Loucy (cell line): ENCODE measurements at regions not wholly inside any gene's neighbourhood (a gene's known extent, or its start where the extent isn't known, plus 50 kb on each side); places are given as distances from the start of the nearest gene placed in this dataset.

ENCODE experiments used
- H2AFZ ChIP-seq: fragments of 200-600 bp; sonication (generic); 2 replicates; pipeline ENCODE4 v1.6.0; 2016; ENCODE audit warnings: antibody characterized with exemption, mild to moderate bottlenecking, low read length, moderate library complexity
- H3F3A ChIP-seq: fragments of 200-600 bp; 2 replicates; pipeline ENCODE4 v1.6.0; 2016; ENCODE audit warnings: antibody characterized with exemption, low read depth, mild to moderate bottlenecking
- H3K27me3 ChIP-seq: fragments of 200-600 bp; sonication (generic); 2 replicates; pipeline ENCODE4 v1.6.1; 2014; ENCODE audit warnings: low read length, mild to moderate bottlenecking; ENCODE audit not compliant: insufficient read depth, poor library complexity, severe bottlenecking
- H3K36me3 ChIP-seq: fragments of 200-600 bp; sonication (generic); 2 replicates; pipeline ENCODE4 v1.6.1; 2016; ENCODE audit warnings: low read length; ENCODE audit not compliant: insufficient read depth
- H3K4me1 ChIP-seq: fragments of 200-600 bp; sonication (generic); 2 replicates; pipeline ENCODE4 v1.5.1; 2014; ENCODE audit warnings: low read length, mild to moderate bottlenecking; ENCODE audit not compliant: insufficient read depth, poor library complexity, severe bottlenecking
- H3K4me2 ChIP-seq: fragments of 200-600 bp; sonication (generic); 2 replicates; pipeline ENCODE4 v1.6.0; 2014; ENCODE audit warnings: antibody characterized with exemption, low read length, low read depth, mild to moderate bottlenecking; ENCODE audit not compliant: poor library complexity, severe bottlenecking
- H3K4me3 ChIP-seq: fragments of 200-600 bp; sonication (generic); 2 replicates; pipeline ENCODE4 v1.5.1; 2014; ENCODE audit warnings: low read length, mild to moderate bottlenecking, mixed read lengths; ENCODE audit not compliant: poor library complexity, severe bottlenecking
- H3K79me2 ChIP-seq: fragments of 200-600 bp; sonication (generic); 2 replicates; pipeline ENCODE4 v1.6.1; 2014; ENCODE audit warnings: low read length; ENCODE audit not compliant: insufficient read depth
- H3K9ac ChIP-seq: fragments of 200-600 bp; sonication (generic); 2 replicates; pipeline ENCODE4 v1.6.0; 2014; ENCODE audit warnings: mild to moderate bottlenecking, low read depth, low read length, moderate library complexity; ENCODE audit not compliant: poor library complexity, severe bottlenecking
- H3K9me2 ChIP-seq: fragments of 200-600 bp; sonication (generic); replicated peaks from 2 replicates; pipeline ENCODE4 v1.6.1; 2016; ENCODE audit warnings: low read depth, low read length, mixed read lengths
- H3K9me3 ChIP-seq: fragments of 200-600 bp; sonication (generic); 2 replicates; pipeline ENCODE4 v1.6.1; 2014; ENCODE audit warnings: mild to moderate bottlenecking, antibody characterized with exemption, low read length, low read depth; ENCODE audit not compliant: insufficient read depth
- H4K20me1 ChIP-seq: fragments of 200-600 bp; sonication (generic); 2 replicates; pipeline ENCODE4 v1.6.0; 2014; ENCODE audit warnings: antibody characterized with exemption, low read length, mild to moderate bottlenecking; ENCODE audit not compliant: insufficient read depth, poor library complexity, severe bottlenecking
- CTCF ChIP-seq: fragments of 200-600 bp; sonication (generic); conservative IDR thresholded peaks from 2 replicates; pipeline ENCODE4 v1.5.1; 2014; ENCODE audit warnings: mild to moderate bottlenecking, antibody characterized with exemption, low read length
- EZH2phosphoT487 ChIP-seq: fragments of 200-600 bp; IDR thresholded peaks from 2 replicates; pipeline ENCODE4 v1.6.1; 2018; ENCODE audit warnings: antibody characterized with exemption, mild to moderate bottlenecking, moderate library complexity, borderline replicate concordance

DNA sequence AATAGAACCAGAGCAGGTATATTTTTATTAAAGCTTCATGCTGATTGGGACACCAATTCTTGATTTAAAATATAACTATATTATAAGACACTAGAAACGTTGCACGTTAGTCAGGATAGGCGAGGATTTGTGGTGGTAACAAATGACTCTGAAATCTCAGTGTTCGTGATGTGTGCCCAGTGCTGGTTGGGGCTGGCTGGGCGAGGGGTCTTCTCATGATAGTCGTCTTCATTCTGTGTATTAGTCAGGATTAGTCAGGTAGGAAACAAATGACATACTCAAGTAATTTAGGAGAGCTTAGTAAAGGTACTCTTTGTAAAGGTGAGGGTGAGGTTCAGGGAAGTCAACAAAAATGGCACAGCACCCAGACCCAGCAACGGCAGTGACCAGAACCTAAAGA is 73.9 kb upstream of the HIF1A start:
- TF ChIP-seq EZH2phosphoT487 (no peak), CTCF (no peak)
- Histone ChIP-seq H3K4me2 (no peak overlapping the region), H3F3A (no peaks in the 10 kb centered on the region), H3K79me2 (no peaks in the 10 kb centered on the region), H3K9me2 (no peaks in the 10 kb centered on the region), H4K20me1 (no peaks in the 10 kb centered on the region), H3K36me3 (no peaks in the 10 kb centered on the region), H3K9ac (no peak overlapping the region), H3K4me1 (peaks cover 4% of the 10 kb centered on the region), H3K9me3 (no peaks in the 10 kb centered on the region), H2AFZ (no peak overlapping the region), H3K4me3 (no peak overlapping the region), H3K27me3 (no peaks in the 10 kb centered on the region)

DNA sequence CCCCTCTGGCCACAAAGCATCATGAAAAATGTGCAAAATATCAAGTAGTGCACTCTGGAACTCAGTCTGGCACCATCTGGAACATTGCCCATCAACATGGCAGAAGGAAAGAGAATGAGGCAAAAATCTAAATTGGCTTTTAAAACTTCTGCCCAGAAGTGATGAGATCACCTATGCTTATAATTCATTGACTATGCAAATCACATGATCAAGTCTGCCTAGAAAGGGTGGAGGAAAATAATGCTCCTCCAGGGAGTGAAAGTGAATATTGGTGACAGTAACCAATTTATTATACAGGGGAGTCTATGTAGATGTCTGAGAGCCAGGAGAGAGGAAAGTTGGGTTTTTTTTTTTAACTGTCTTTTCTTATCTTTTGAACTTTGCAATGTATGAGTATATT is 73.3 kb upstream of the HIF1A start:
- no peak overlapping the region for H3K9ac ChIP-seq
- TF ChIP-seq EZH2phosphoT487 (no peak), CTCF (no peak)

GRCh38 chr14:61623927-61624326 is 71.4 kb upstream of the HIF1A start:
- H3K9me2 ChIP-seq, result no peaks in the 10 kb centered on the region
- no peaks in the 10 kb centered on the region for H3K79me2 ChIP-seq
- H3K36me3 ChIP-seq, result no peaks in the 10 kb centered on the region
- H3K9ac ChIP-seq, result no peak overlapping the region
- TF ChIP-seq CTCF, result no peak
- TF ChIP-seq EZH2phosphoT487, result no peak
- H3F3A ChIP-seq, result no peaks in the 10 kb centered on the region
- no peak overlapping the region for H3K4me3 ChIP-seq
- H3K9me3 ChIP-seq, result no peaks in the 10 kb centered on the region
- H2AFZ ChIP-seq, result no peak overlapping the region
- H3K27me3 ChIP-seq, result no peaks in the 10 kb centered on the region
- H3K4me2 ChIP-seq, result no peak overlapping the region
- H4K20me1 ChIP-seq, result no peaks in the 10 kb centered on the region
- no peaks in the 10 kb centered on the region for H3K4me1 ChIP-seq

More for the DNA sequence above, 73.3 kb upstream of the HIF1A start:
- H4K20me1 ChIP-seq, result no peaks in the 10 kb centered on the region
- H3K4me2 ChIP-seq, result no peak overlapping the region
- no peaks in the 10 kb centered on the region for H3K27me3 ChIP-seq
- H3K79me2 ChIP-seq, result no peaks in the 10 kb centered on the region
- peaks cover 4% of the 10 kb centered on the region for H3K4me1 ChIP-seq
- no peak overlapping the region for H3K4me3 ChIP-seq
- no peaks in the 10 kb centered on the region for H3K9me3 ChIP-seq
- H2AFZ ChIP-seq, result no peak overlapping the region
- no peaks in the 10 kb centered on the region for H3F3A ChIP-seq
- H3K9me2 ChIP-seq, result no peaks in the 10 kb centered on the region
- H3K36me3 ChIP-seq, result no peaks in the 10 kb centered on the region
